ENCODE measurements at regions not wholly inside any gene's neighbourhood (a gene's known extent, or its start where the extent isn't known, plus 50 kb on each side); places are given as distances from the start of the nearest gene placed in this dataset.
"Not testable (repeated sequence)": the region's sequence is repeated elsewhere in the genome, so short reads cannot be mapped to it uniquely, and the experiment has no call there.

GRCh38 chr3:15929944-15930571 lies 132.3 kb upstream of the ANKRD28 start:
- no peak overlapping the region for H3K27ac Mint-ChIP-seq

GRCh38 chr3:15932348-15933300 lies 134.8 kb upstream of the ANKRD28 start:
- H3K36me3 Mint-ChIP-seq, result no peaks in the 10 kb centered on the region
- H3K27me3 Mint-ChIP-seq, result no peaks in the 10 kb centered on the region
- no peak for ATAC-seq
- H3K9me3 Mint-ChIP-seq, result no peaks in the 10 kb centered on the region
- no peaks in the 10 kb centered on the region for H3K4me1 Mint-ChIP-seq
- H3K27ac Mint-ChIP-seq, result no peak overlapping the region
- H3K4me3 Mint-ChIP-seq, result no peak overlapping the region

More at GRCh38 chr3:15929944-15930571, 132.3 kb upstream of the ANKRD28 start:
- Mint-ChIP-seq H3K4me3 (no peak overlapping the region), H3K36me3 (no peaks in the 10 kb centered on the region), H3K9me3 (no peaks in the 10 kb centered on the region), H3K4me1 (no peaks in the 10 kb centered on the region), H3K27me3 (no peaks in the 10 kb centered on the region)
- no peak for ATAC-seq

- Mint-ChIP-seq H3K4me3 (no peak overlapping the region), H3K36me3 (no peaks in the 10 kb centered on the region), H3K27ac (no peak overlapping the region), H3K9me3 (no peaks in the 10 kb centered on the region), H3K4me1 (no peaks in the 10 kb centered on the region), H3K27me3 (no peaks in the 10 kb centered on the region)
- no peak for ATAC-seq
Observed at GRCh38 chr3:15933439-15934139, 135.8 kb upstream of the ANKRD28 start.

GRCh38 chr3:15934389-15935195 lies 136.8 kb upstream of the ANKRD28 start:
- no peak overlapping the region for H3K27ac Mint-ChIP-seq
- ATAC-seq, result no peak
- no peaks in the 10 kb centered on the region for H3K4me1 Mint-ChIP-seq
- no peaks in the 10 kb centered on the region for H3K27me3 Mint-ChIP-seq
- H3K4me3 Mint-ChIP-seq, result no peak overlapping the region
- H3K36me3 Mint-ChIP-seq, result no peaks in the 10 kb centered on the region
- H3K9me3 Mint-ChIP-seq, result no peaks in the 10 kb centered on the region

- Mint-ChIP-seq H3K4me1 (no peaks in the 10 kb centered on the region), H3K36me3 (peaks cover 8% of the 10 kb centered on the region), H3K9me3 (peaks cover 4% of the 10 kb centered on the region), H3K27ac (no peak overlapping the region), H3K27me3 (no peaks in the 10 kb centered on the region), H3K4me3 (no peak overlapping the region)
- no peak for ATAC-seq
Observed at GRCh38 chr3:15936312-15936711, 138.5 kb upstream of the ANKRD28 start.

- Mint-ChIP-seq H3K4me1 (no peaks in the 10 kb centered on the region), H3K27me3 (no peaks in the 10 kb centered on the region), H3K9me3 (peaks cover 4% of the 10 kb centered on the region), H3K4me3 (no peak overlapping the region), H3K27ac (no peak overlapping the region), H3K36me3 (peaks cover 8% of the 10 kb centered on the region)
- no peak for ATAC-seq
Observed at GRCh38 chr3:15940641-15941040, 142.9 kb upstream of the ANKRD28 start.

GRCh38 chr3:15941457-15941856 lies 143.7 kb upstream of the ANKRD28 start:
- not testable (repeated sequence) for H3K27ac Mint-ChIP-seq, ATAC-seq, H3K4me3 Mint-ChIP-seq

GRCh38 chr3:15941958-15942357 lies 144.2 kb upstream of the ANKRD28 start:
- peaks cover 8% of the 10 kb centered on the region for H3K36me3 Mint-ChIP-seq
- no peaks in the 10 kb centered on the region for H3K4me1 Mint-ChIP-seq
- peaks cover 4% of the 10 kb centered on the region for H3K9me3 Mint-ChIP-seq
- no peak overlapping the region for H3K4me3 Mint-ChIP-seq
- no peak for ATAC-seq
- H3K27ac Mint-ChIP-seq, result no peak overlapping the region
- H3K27me3 Mint-ChIP-seq, result no peaks in the 10 kb centered on the region

More at GRCh38 chr3:15941457-15941856, 143.7 kb upstream of the ANKRD28 start:
- not testable (repeated sequence) for H3K4me1 Mint-ChIP-seq, H3K27me3 Mint-ChIP-seq, H3K9me3 Mint-ChIP-seq, H3K36me3 Mint-ChIP-seq

GRCh38 chr3:15942462-15942861 lies 144.7 kb upstream of the ANKRD28 start:
- peaks cover 4% of the 10 kb centered on the region for H3K9me3 Mint-ChIP-seq
- H3K36me3 Mint-ChIP-seq, result peaks cover 8% of the 10 kb centered on the region
- no peaks in the 10 kb centered on the region for H3K4me1 Mint-ChIP-seq
- no peak overlapping the region for H3K27ac Mint-ChIP-seq
- H3K27me3 Mint-ChIP-seq, result no peaks in the 10 kb centered on the region
- ATAC-seq, result no peak
- no peak overlapping the region for H3K4me3 Mint-ChIP-seq

- no peaks in the 10 kb centered on the region for H3K4me1 Mint-ChIP-seq
- no peaks in the 10 kb centered on the region for H3K27me3 Mint-ChIP-seq
- ATAC-seq, result no peak
- peaks cover 4% of the 10 kb centered on the region for H3K9me3 Mint-ChIP-seq
- no peak overlapping the region for H3K27ac Mint-ChIP-seq
- H3K4me3 Mint-ChIP-seq, result no peak overlapping the region
- H3K36me3 Mint-ChIP-seq, result peaks cover 8% of the 10 kb centered on the region
Observed at GRCh38 chr3:15942936-15943335, 145.2 kb upstream of the ANKRD28 start.

GRCh38 chr3:15948388-15948787 lies 150.6 kb upstream of the ANKRD28 start:
- H3K27me3 Mint-ChIP-seq, result no peaks in the 10 kb centered on the region
- no peaks in the 10 kb centered on the region for H3K9me3 Mint-ChIP-seq
- no peak for ATAC-seq
- peaks cover 6% of the 10 kb centered on the region for H3K36me3 Mint-ChIP-seq
- H3K4me1 Mint-ChIP-seq, result no peaks in the 10 kb centered on the region
- H3K4me3 Mint-ChIP-seq, result no peak overlapping the region
- H3K27ac Mint-ChIP-seq, result no peak overlapping the region

GRCh38 chr3:15952543-15953175 lies 154.9 kb upstream of the ANKRD28 start:
- Mint-ChIP-seq H3K27me3 (no peaks in the 10 kb centered on the region), H3K4me1 (no peaks in the 10 kb centered on the region), H3K27ac (no peak overlapping the region), H3K9me3 (no peaks in the 10 kb centered on the region), H3K36me3 (peaks cover 6% of the 10 kb centered on the region), H3K4me3 (no peak overlapping the region)
- no peak for ATAC-seq

GRCh38 chr3:15953841-15954240 lies 156.1 kb upstream of the ANKRD28 start:
- Mint-ChIP-seq H3K36me3 (peaks cover 6% of the 10 kb centered on the region), H3K9me3 (no peaks in the 10 kb centered on the region), H3K27me3 (no peaks in the 10 kb centered on the region), H3K27ac (no peak overlapping the region), H3K4me1 (no peaks in the 10 kb centered on the region), H3K4me3 (no peak overlapping the region)
- ATAC-seq, result no peak

- Mint-ChIP-seq H3K4me1 (no peaks in the 10 kb centered on the region), H3K27ac (no peak overlapping the region), H3K27me3 (no peaks in the 10 kb centered on the region), H3K9me3 (no peaks in the 10 kb centered on the region), H3K36me3 (no peaks in the 10 kb centered on the region), H3K4me3 (no peak overlapping the region)
- ATAC-seq, result no peak
Observed at GRCh38 chr3:15955968-15956367, 158.2 kb upstream of the ANKRD28 start.

All from stimulated activated memory B cell treated with anti-CD40 and anti-IgM and Interleukin-4, amounts not matched to agents 10 μg/mL and 1 μg/mL and 100 μg/mL, for 72 hours (primary cell).